Ovary (tissue), 7 donors: ENCODE measurements at regions not wholly inside any gene's neighbourhood (a gene's known extent, or its start where the extent isn't known, plus 50 kb on each side); places are given as distances from the start of the nearest gene placed in this dataset.

ENCODE experiments used
- DNase-seq, 5 donors: peaks; one replicate each; pipeline ENCODE4 v3.0.0-alpha.2; 2019 to 2020
- H3K27ac ChIP-seq, 2 donors: fragments of 200-600 bp; one replicate each; pipeline versions ENCODE4 v1.5.1 to v1.8.0; 2019 to 2022
- H3K27me3 ChIP-seq: fragments of 200-600 bp; one replicate; pipeline ENCODE4 v1.8.0; 2022
- H3K36me3 ChIP-seq: fragments of 200-600 bp; sonication (generic); one replicate; pipeline ENCODE4 v1.5.1; 2019
- H3K4me1 ChIP-seq: one replicate; pipeline ENCODE4 v1.8.1; 2013; ENCODE audit warnings: mild to moderate bottlenecking, moderate library complexity; ENCODE audit not compliant: insufficient read depth
- H3K4me3 ChIP-seq: fragments of 200-600 bp; sonication (generic); one replicate; pipeline ENCODE4 v1.5.1; 2017
- H3K9me3 ChIP-seq, 2 donors: fragments of 200-600 bp in 1 of 2; sonication (generic) in 1 of 2; one replicate each; pipeline versions ENCODE4 v1.5.1 to v1.8.1; 2013 to 2019; ENCODE audit warnings: mild to moderate bottlenecking in 1 of 2, moderate library complexity in 1 of 2
- CTCF ChIP-seq, 3 donors: fragments of 450-650 bp in 2 of 3; fragments of 200-600 bp in 1 of 3; IDR thresholded peaks; one replicate each; pipeline versions ENCODE4 v1.5.1 to v1.8.0; 2016 to 2022; ENCODE audit warnings: antibody characterized with exemption in 3 of 3, mild to moderate bottlenecking in 1 of 3
- EP300 ChIP-seq: sonication (generic); formaldehyde crosslinking; IDR thresholded peaks from one replicate; pipeline ENCODE4 v1.6.1; 2017; ENCODE audit warnings: antibody characterized with exemption
- POLR2A ChIP-seq: fragments of 450-650 bp; IDR thresholded peaks from one replicate; pipeline ENCODE4 v1.6.1; 2017; ENCODE audit warnings: antibody characterized with exemption, mild to moderate bottlenecking, moderate library complexity
- WGBS, 3 donors: extraction: QIAGEN DNeasy Blood & Tissue Kit in 1 of 3; methylation state at CpG; one replicate each; pipeline versions ENCODE4 v1.1.5 to v1.1.7; 2013 to 2017; 5-methylcytosine and 5-hydroxymethylcytosine counted together
- intact Hi-C, 4 donors: fragments of 100-400 bp; cut with DNase I; formaldehyde crosslinking; loops; one replicate each; pipeline versions ENCODE4 v1.11.0 to v1.15.1; 2022 to 2023
- donor health status: DM: no; HTN: no; CAD: no; lungs with moderate emphysema.
- donor health status: DM: no; HTN: no; CAD: no.
- donor health status: Bipolar disorder and iron deficiency.
- donor health status: DM: no; HTN: no; CAD: no.
- donor health status: DM: yes; HTN: yes; CAD: no.

- DNase-seq, result no peak
- no peak overlapping the region for H3K4me3 ChIP-seq
- no peaks in the 10 kb centered on the region for H3K27me3 ChIP-seq
- no peaks in the 10 kb centered on the region for H3K4me1 ChIP-seq
- H3K36me3 ChIP-seq, result no peaks in the 10 kb centered on the region
- TF ChIP-seq EP300 (no peak), CTCF (IDR thresholded peaks at IDR 0.05) (no peak), POLR2A (no peak)
- intact Hi-C loops, result no loop called here
- no peaks in the 10 kb centered on the region for H3K9me3 ChIP-seq
- WGBS, 3 donors, result 11 to 24% (median 19%) methylated on average over 1 of the region's 1 CpG
- no peak overlapping the region for H3K27ac ChIP-seq
These were observed 235.1 kb downstream of the ABCC12 start for GRCh38 chr16:47920709-47921108.

- H3K4me1 ChIP-seq, result no peaks in the 10 kb centered on the region
- H3K4me3 ChIP-seq, result no peak overlapping the region
- H3K9me3 ChIP-seq, result no peaks in the 10 kb centered on the region
- intact Hi-C loops, result no loop called here
- DNase-seq, result no peak
- H3K27me3 ChIP-seq, result no peaks in the 10 kb centered on the region
- H3K27ac ChIP-seq, result no peak overlapping the region
- TF ChIP-seq CTCF (IDR thresholded peaks at IDR 0.05) (no peak), POLR2A (no peak), EP300 (no peak)
- no peaks in the 10 kb centered on the region for H3K36me3 ChIP-seq
These were observed 238.7 kb downstream of the ABCC12 start for GRCh38 chr16:47917118-47917517.

GRCh38 chr16:47916266-47916665 lies 239.5 kb downstream of the ABCC12 start:
- no peak for DNase-seq
- H3K9me3 ChIP-seq, result no peaks in the 10 kb centered on the region
- TF ChIP-seq CTCF (IDR thresholded peaks at IDR 0.05), result no peak
- 20 to 45% (median 27%) methylated on average over 2 of the region's 2 CpGs for WGBS, 3 donors
- no peaks in the 10 kb centered on the region for H3K36me3 ChIP-seq
- intact Hi-C loops, result no loop called here
- no peaks in the 10 kb centered on the region for H3K4me1 ChIP-seq
- no peaks in the 10 kb centered on the region for H3K27me3 ChIP-seq
- H3K27ac ChIP-seq, result no peak overlapping the region
- H3K4me3 ChIP-seq, result no peak overlapping the region

- no peaks in the 10 kb centered on the region for H3K4me1 ChIP-seq
- WGBS, 3 donors, result 78 to 80% (median 79%) methylated on average over 13 of the region's 13 CpGs
- no peak overlapping the region for H3K27ac ChIP-seq
- DNase-seq, result no peak
- no peak for TF ChIP-seq POLR2A
- no peak for TF ChIP-seq EP300
- TF ChIP-seq CTCF (IDR thresholded peaks at IDR 0.05), result no peak
- H3K27me3 ChIP-seq, result no peaks in the 10 kb centered on the region
- H3K9me3 ChIP-seq, result no peaks in the 10 kb centered on the region
- no peak overlapping the region for H3K4me3 ChIP-seq
- H3K36me3 ChIP-seq, result no peaks in the 10 kb centered on the region
- intact Hi-C loops, result no loop called here
These were observed 248.7 kb downstream of the ABCC12 start for GRCh38 chr16:47907109-47907508.

- Histone ChIP-seq H3K9me3 (no peaks in the 10 kb centered on the region), H3K36me3 (no peaks in the 10 kb centered on the region), H3K4me1 (no peaks in the 10 kb centered on the region), H3K27ac (no peak overlapping the region), H3K4me3 (no peak overlapping the region), H3K27me3 (no peaks in the 10 kb centered on the region)
- intact Hi-C loops, result no loop called here
- no peak for DNase-seq
- WGBS, 3 donors, result 47 to 57% (median 53%) methylated on average over 3 of the region's 3 CpGs
- TF ChIP-seq CTCF (IDR thresholded peaks at IDR 0.05) (no peak), POLR2A (no peak), EP300 (no peak)
These were observed 250.0 kb downstream of the ABCC12 start for GRCh38 chr16:47905771-47906170.
